WTC11 (cell line): ENCODE measurements at regions not wholly inside any gene's neighbourhood (a gene's known extent, or its start where the extent isn't known, plus 50 kb on each side); places are given as distances from the start of the nearest gene placed in this dataset.
"Not testable (repeated sequence)": the region's sequence is repeated elsewhere in the genome, so short reads cannot be mapped to it uniquely, and the experiment has no call there.

Source experiments
- ATAC-seq: fragments of 200-7000 bp; cut with Tn5 transposase; 2 replicates; pipeline ENCODE4 v1.10.0; 2021; ENCODE audit warnings: mild to moderate bottlenecking, moderate library complexity
- CTCF ChIA-PET: fragments of 300-600 bp; sonication (Branson Sonifier 250); formaldehyde crosslinking; loops from one replicate; lab custom pipeline; 2021; ENCODE audit warnings: antibody characterized with exemption; lab: Charles Lee
- POLR2A ChIA-PET: fragments of 350-600 bp; sonication (Branson Sonifier 250); formaldehyde crosslinking; loops from one replicate; lab custom pipeline; 2021; ENCODE audit warnings: antibody characterized with exemption; lab: Charles Lee
- DNase-seq: peaks from one replicate; pipeline ENCODE4 v3.0.0; 2021; ENCODE audit warnings: low spot score
- H3K27ac Mint-ChIP-seq: 2 replicates; pipeline ENCODE4 v1.8.0; 2021; ENCODE audit warnings: mixed read lengths
- H3K27me3 Mint-ChIP-seq: 2 replicates; pipeline ENCODE4 v1.8.0; 2021; ENCODE audit warnings: low read depth, mild to moderate bottlenecking, moderate library complexity, mixed read lengths
- H3K36me3 Mint-ChIP-seq: 2 replicates; pipeline ENCODE4 v1.8.0; 2021; ENCODE audit warnings: mixed read lengths
- H3K4me1 Mint-ChIP-seq: 2 replicates; pipeline ENCODE4 v1.8.0; 2022; ENCODE audit warnings: mixed read lengths
- H3K4me3 Mint-ChIP-seq: 2 replicates; pipeline ENCODE4 v1.8.0; 2021; ENCODE audit warnings: mild to moderate bottlenecking, moderate library complexity, mixed read lengths
- H3K9me3 Mint-ChIP-seq: 2 replicates; pipeline ENCODE4 v1.8.0; 2021; ENCODE audit warnings: mixed read lengths
- AFF4 ChIP-seq: sonication (generic); formaldehyde crosslinking; IDR thresholded peaks from 2 replicates; pipeline ENCODE4 v1.8.1; 2023; ENCODE audit warnings: mild to moderate bottlenecking, missing genetic modification reagents, borderline replicate concordance
- CDX4 ChIP-seq: fragments of 250-450 bp; sonication (Bioruptor Pico); IDR thresholded peaks from 2 replicates; pipeline ENCODE4 v1.9.0; 2021; ENCODE audit warnings: moderate library complexity, mild to moderate bottlenecking, inconsistent platforms, borderline replicate concordance
- FOXK1 ChIP-seq: sonication (generic); formaldehyde crosslinking; IDR thresholded peaks from 2 replicates; pipeline ENCODE4 v1.8.0; 2022; ENCODE audit warnings: mild to moderate bottlenecking, moderate library complexity, missing genetic modification reagents
- FOXP1 ChIP-seq: sonication (generic); formaldehyde crosslinking; IDR thresholded peaks from 2 replicates; pipeline ENCODE4 v1.8.0; 2022; ENCODE audit warnings: missing genetic modification reagents, mild to moderate bottlenecking, moderate library complexity, borderline replicate concordance
- GABPB1 ChIP-seq: sonication (generic); formaldehyde crosslinking; IDR thresholded peaks from 2 replicates; pipeline ENCODE4 v1.8.1; 2023; ENCODE audit warnings: mild to moderate bottlenecking, missing genetic modification reagents
- GRHL2 ChIP-seq: fragments of 250-450 bp; sonication (Bioruptor Pico); IDR thresholded peaks from 2 replicates; pipeline ENCODE4 v1.8.0; 2022; ENCODE audit warnings: mild to moderate bottlenecking, moderate library complexity; ENCODE audit not compliant: insufficient replicate concordance, severe bottlenecking
- GTF2I ChIP-seq: fragments of 250-450 bp; sonication (Bioruptor Pico); conservative IDR thresholded peaks from 2 replicates; pipeline ENCODE4 v1.4.0; 2021; ENCODE audit warnings: mild to moderate bottlenecking
- IRF1 ChIP-seq: sonication (generic); formaldehyde crosslinking; IDR thresholded peaks from 2 replicates; pipeline ENCODE4 v1.8.0; 2023; ENCODE audit warnings: missing genetic modification reagents
- MLX ChIP-seq: sonication (generic); formaldehyde crosslinking; IDR thresholded peaks from 2 replicates; pipeline ENCODE4 v1.8.1; 2023; ENCODE audit warnings: mild to moderate bottlenecking, missing genetic modification reagents, moderate library complexity
- MXD4 ChIP-seq: fragments of 250-450 bp; sonication (Bioruptor Pico); IDR thresholded peaks from 2 replicates; pipeline ENCODE4 v1.8.0; 2021; ENCODE audit warnings: mild to moderate bottlenecking, moderate library complexity, borderline replicate concordance
- SMAD4 ChIP-seq: sonication (generic); formaldehyde crosslinking; IDR thresholded peaks from 2 replicates; pipeline ENCODE4 v1.8.0; 2022; ENCODE audit warnings: mild to moderate bottlenecking, missing genetic modification reagents
- TEAD1 ChIP-seq: sonication (generic); formaldehyde crosslinking; IDR thresholded peaks from 2 replicates; pipeline ENCODE4 v1.8.0; 2022; ENCODE audit warnings: mild to moderate bottlenecking, missing genetic modification reagents
- ZNF263 ChIP-seq: sonication (generic); formaldehyde crosslinking; IDR thresholded peaks from 2 replicates; pipeline ENCODE4 v1.8.1; 2022; ENCODE audit warnings: low read depth, mild to moderate bottlenecking, moderate library complexity, missing genetic modification reagents
- ZNF416 ChIP-seq: fragments of 250-450 bp; sonication (Bioruptor Pico); IDR thresholded peaks from 2 replicates; pipeline ENCODE4 v1.9.0; 2021; ENCODE audit warnings: mild to moderate bottlenecking, inconsistent platforms
- ZNF425 ChIP-seq: fragments of 250-450 bp; sonication (Bioruptor Pico); conservative IDR thresholded peaks from 2 replicates; pipeline ENCODE4 v1.9.0; 2021; ENCODE audit warnings: mild to moderate bottlenecking
- TF ChIP-seq, protein P1 (sequence below): sonication (generic); formaldehyde crosslinking; conservative IDR thresholded peaks from 2 replicates; pipeline ENCODE4 v1.8.1; 2023; ENCODE audit warnings: mild to moderate bottlenecking, low read depth, missing genetic modification reagents, moderate library complexity
- TF ChIP-seq, protein P2 (sequence below): sonication (generic); formaldehyde crosslinking; IDR thresholded peaks from 2 replicates; pipeline ENCODE4 v1.8.1; 2022; ENCODE audit warnings: low read depth, missing genetic modification reagents, borderline replicate concordance
- TF ChIP-seq, protein P3 (sequence below): fragments of 250-450 bp; sonication (Bioruptor Pico); IDR thresholded peaks from 2 replicates; pipeline ENCODE4 v2.1.2; 2022; ENCODE audit warnings: mild to moderate bottlenecking, moderate library complexity

DNA sequence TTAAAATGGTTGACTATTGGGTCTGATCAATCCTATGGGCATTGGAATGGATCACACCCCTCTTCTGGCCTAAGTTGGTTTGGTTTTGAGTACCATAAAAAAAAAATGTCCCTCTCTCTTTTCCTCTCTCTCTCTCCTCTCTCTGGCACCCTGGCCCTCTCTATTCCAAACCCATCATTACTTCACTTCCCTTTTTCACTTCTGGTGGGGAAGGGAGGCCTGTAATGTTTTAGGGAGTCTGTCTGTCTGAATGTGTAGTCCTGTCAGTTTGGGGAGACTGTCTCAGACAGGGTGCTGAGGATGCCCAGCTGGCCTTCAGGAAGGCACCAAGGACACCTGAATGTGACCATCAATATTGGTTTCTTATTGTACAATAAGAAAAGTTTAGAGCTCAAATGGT, 165.8 kb downstream of the CD24 start:
- no peak for DNase-seq
- peaks cover 86% of the 10 kb centered on the region for H3K9me3 Mint-ChIP-seq
- TF ChIP-seq, protein P1, sequence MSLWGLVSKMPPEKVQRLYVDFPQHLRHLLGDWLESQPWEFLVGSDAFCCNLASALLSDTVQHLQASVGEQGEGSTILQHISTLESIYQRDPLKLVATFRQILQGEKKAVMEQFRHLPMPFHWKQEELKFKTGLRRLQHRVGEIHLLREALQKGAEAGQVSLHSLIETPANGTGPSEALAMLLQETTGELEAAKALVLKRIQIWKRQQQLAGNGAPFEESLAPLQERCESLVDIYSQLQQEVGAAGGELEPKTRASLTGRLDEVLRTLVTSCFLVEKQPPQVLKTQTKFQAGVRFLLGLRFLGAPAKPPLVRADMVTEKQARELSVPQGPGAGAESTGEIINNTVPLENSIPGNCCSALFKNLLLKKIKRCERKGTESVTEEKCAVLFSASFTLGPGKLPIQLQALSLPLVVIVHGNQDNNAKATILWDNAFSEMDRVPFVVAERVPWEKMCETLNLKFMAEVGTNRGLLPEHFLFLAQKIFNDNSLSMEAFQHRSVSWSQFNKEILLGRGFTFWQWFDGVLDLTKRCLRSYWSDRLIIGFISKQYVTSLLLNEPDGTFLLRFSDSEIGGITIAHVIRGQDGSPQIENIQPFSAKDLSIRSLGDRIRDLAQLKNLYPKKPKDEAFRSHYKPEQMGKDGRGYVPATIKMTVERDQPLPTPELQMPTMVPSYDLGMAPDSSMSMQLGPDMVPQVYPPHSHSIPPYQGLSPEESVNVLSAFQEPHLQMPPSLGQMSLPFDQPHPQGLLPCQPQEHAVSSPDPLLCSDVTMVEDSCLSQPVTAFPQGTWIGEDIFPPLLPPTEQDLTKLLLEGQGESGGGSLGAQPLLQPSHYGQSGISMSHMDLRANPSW, result no peak
- TF ChIP-seq ZNF416 (CRISPR knock-in tag) (no peak), IRF1 (CRISPR knock-in tag) (no peak), MXD4 (no peak)
- TF ChIP-seq, all 79 proteins: peak for 0
- CTCF ChIA-PET, result no interaction called here
- peaks cover 28% of the 10 kb centered on the region for H3K27me3 Mint-ChIP-seq
- H3K27ac Mint-ChIP-seq, result no peak overlapping the region
- no peak for ATAC-seq
- POLR2A ChIA-PET, result no interaction called here
- H3K4me3 Mint-ChIP-seq, result no peak overlapping the region
- peaks cover 90% of the 10 kb centered on the region for H3K36me3 Mint-ChIP-seq
- H3K4me1 Mint-ChIP-seq, result peaks cover 16% of the 10 kb centered on the region

DNA sequence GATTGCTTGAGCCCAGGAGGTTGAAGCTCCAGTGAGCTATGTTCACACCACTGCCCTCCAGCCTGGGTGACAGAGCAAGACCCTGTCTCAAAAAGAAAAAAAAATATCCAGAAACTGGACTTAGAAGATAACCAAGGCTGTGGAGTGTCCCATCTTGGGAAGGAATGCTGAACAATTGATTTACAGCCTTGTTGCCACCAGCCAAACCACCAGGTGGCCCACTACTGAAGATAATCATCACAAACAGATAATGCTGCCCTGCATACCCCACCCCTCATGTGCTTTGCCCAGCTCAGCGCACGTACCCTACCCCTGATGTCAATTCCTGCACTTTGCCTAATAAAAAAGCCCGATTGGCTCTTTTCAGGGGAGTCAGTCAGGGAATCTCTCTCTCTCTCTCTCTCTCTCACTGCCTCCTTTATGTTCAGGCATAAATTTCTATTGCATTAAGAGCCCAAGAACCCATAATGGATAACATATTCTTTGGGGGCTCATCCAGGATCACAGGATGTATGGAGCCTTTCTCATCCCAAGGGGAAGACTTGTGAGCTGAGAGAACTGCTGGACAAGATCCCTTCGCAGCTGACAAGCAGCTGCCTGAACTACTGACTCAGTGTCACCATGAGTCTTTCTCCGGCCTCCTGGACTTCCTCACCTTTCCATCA, 166.4 kb downstream of the CD24 start:
- Mint-ChIP-seq H3K27me3 (peaks cover 28% of the 10 kb centered on the region), H3K36me3 (peaks cover 83% of the 10 kb centered on the region), H3K9me3 (peaks cover 79% of the 10 kb centered on the region), H3K4me3 (no peak overlapping the region), H3K27ac (no peak overlapping the region), H3K4me1 (peaks cover 23% of the 10 kb centered on the region)
- no peak for DNase-seq
- no peak for TF ChIP-seq GRHL2 (CRISPR knock-in tag)
- no peak for TF ChIP-seq AFF4 (CRISPR knock-in tag)
- no peak for TF ChIP-seq TEAD1 (CRISPR knock-in tag)
- no peak for TF ChIP-seq FOXP1 (CRISPR knock-in tag)
- no peak for TF ChIP-seq GABPB1 (CRISPR knock-in tag)
- no peak for TF ChIP-seq CDX4 (CRISPR knock-in tag)
- TF ChIP-seq, protein P2, sequence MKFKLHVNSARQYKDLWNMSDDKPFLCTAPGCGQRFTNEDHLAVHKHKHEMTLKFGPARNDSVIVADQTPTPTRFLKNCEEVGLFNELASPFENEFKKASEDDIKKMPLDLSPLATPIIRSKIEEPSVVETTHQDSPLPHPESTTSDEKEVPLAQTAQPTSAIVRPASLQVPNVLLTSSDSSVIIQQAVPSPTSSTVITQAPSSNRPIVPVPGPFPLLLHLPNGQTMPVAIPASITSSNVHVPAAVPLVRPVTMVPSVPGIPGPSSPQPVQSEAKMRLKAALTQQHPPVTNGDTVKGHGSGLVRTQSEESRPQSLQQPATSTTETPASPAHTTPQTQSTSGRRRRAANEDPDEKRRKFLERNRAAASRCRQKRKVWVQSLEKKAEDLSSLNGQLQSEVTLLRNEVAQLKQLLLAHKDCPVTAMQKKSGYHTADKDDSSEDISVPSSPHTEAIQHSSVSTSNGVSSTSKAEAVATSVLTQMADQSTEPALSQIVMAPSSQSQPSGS (CRISPR knock-in tag), result no peak
- no peak for TF ChIP-seq ZNF425 (CRISPR knock-in tag)
- TF ChIP-seq SMAD4, result no peak
- TF ChIP-seq ZNF263 (CRISPR knock-in tag), result no peak
- TF ChIP-seq GTF2I (CRISPR knock-in tag), result no peak
- TF ChIP-seq FOXK1 (CRISPR knock-in tag), result no peak
- TF ChIP-seq MLX, result no peak
- TF ChIP-seq, protein P3, sequence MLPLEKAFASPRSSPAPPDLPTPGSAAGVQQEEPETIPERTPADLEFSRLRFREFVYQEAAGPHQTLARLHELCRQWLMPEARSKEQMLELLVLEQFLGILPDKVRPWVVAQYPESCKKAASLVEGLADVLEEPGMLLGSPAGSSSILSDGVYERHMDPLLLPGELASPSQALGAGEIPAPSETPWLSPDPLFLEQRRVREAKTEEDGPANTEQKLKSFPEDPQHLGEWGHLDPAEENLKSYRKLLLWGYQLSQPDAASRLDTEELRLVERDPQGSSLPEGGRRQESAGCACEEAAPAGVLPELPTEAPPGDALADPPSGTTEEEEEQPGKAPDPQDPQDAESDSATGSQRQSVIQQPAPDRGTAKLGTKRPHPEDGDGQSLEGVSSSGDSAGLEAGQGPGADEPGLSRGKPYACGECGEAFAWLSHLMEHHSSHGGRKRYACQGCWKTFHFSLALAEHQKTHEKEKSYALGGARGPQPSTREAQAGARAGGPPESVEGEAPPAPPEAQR (CRISPR knock-in tag), result no peak
- ATAC-seq, result no peak
- ChIA-PET POLR2A (no interaction called here), CTCF (no interaction called here)

DNA sequence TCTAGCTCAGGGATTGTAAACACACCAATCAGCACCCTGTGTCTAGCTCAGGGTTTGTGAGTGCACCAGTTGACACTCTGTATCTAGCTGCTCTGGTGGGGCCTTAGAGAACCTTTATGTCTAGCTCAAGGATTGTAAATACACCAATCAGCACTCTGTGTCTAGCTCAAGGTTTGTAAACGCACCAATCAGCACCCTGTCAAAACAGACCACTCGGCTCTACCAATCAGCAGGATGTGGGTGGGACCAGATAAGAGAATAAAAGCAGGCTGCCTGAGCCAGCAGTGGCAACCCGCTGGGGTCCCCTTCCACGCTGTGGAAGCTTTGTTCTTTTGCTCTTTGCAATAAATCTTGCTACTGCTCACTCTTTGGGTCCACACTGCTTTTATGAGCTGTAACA, 168.3 kb downstream of the CD24 start:
- ATAC-seq, DNase-seq, H3K4me3 Mint-ChIP-seq, POLR2A ChIA-PET, H3K27ac Mint-ChIP-seq: not testable (repeated sequence)
- CTCF ChIA-PET, result interaction anchor here (0.6 kb wide), 1 partner anchor 248 kb away, joined by 3 read pairs; no protein-coding TSS in a partner anchor
- Mint-ChIP-seq H3K4me1 (peaks cover 38% of the 10 kb centered on the region), H3K36me3 (peaks cover 65% of the 10 kb centered on the region), H3K9me3 (peaks cover 61% of the 10 kb centered on the region), H3K27me3 (peaks cover 17% of the 10 kb centered on the region)
